Tibial nerve (tissue), 4 donors: ENCODE measurements at regions not wholly inside any gene's neighbourhood (a gene's known extent, or its start where the extent isn't known, plus 50 kb on each side); places are given as distances from the start of the nearest gene placed in this dataset.

Experiments
- DNase-seq, 2 donors: peaks; one replicate each; pipeline ENCODE4 v3.0.0-alpha.2; 2019; ENCODE audit warnings: low spot score in 2 of 2
- H3K27ac ChIP-seq, 4 donors: fragments of 200-600 bp; sonication (generic) in 3 of 4; one replicate each; pipeline ENCODE4 v1.5.1; 2017 to 2019; ENCODE audit warnings: mild to moderate bottlenecking in 1 of 4
- H3K27me3 ChIP-seq, 2 donors: fragments of 200-600 bp; sonication (generic) in 1 of 2; one replicate each; pipeline versions ENCODE4 v1.5.1 to v1.6.0; 2017 to 2019
- H3K36me3 ChIP-seq, 3 donors: fragments of 200-600 bp; sonication (generic); one replicate each; pipeline ENCODE4 v1.5.1; 2018 to 2019
- H3K4me1 ChIP-seq, 4 donors: fragments of 200-600 bp; sonication (generic) in 3 of 4; one replicate each; pipeline ENCODE4 v1.5.1; 2017 to 2019
- H3K4me3 ChIP-seq, 4 donors: fragments of 200-600 bp; sonication (generic) in 3 of 4; one replicate each; pipeline ENCODE4 v1.5.1; 2017 to 2019; ENCODE audit warnings: mild to moderate bottlenecking in 1 of 4, moderate library complexity in 1 of 4
- H3K9me3 ChIP-seq, 4 donors: fragments of 200-600 bp; sonication (generic) in 3 of 4; one replicate each; pipeline ENCODE4 v1.5.1; 2017 to 2019
- EP300 ChIP-seq, 2 donors: sonication (generic); formaldehyde crosslinking; IDR thresholded peaks; one replicate each; pipeline ENCODE4 v1.6.1; 2017; ENCODE audit warnings: antibody characterized with exemption in 2 of 2, mild to moderate bottlenecking in 1 of 2
- POLR2A ChIP-seq, 2 donors: fragments of 450-650 bp; IDR thresholded peaks; one replicate each; pipeline ENCODE4 v1.6.1; 2017; ENCODE audit warnings: antibody characterized with exemption in 2 of 2, mild to moderate bottlenecking in 2 of 2, moderate library complexity in 2 of 2
- WGBS, 2 donors: methylation state at CpG; one replicate each; pipeline ENCODE4 v1.1.5; 2018; 5-methylcytosine and 5-hydroxymethylcytosine counted together
- TF ChIP-seq, protein P1 (sequence below), 5 experiments: fragments of 200-600 bp in 3 of 5; fragments of 450-650 bp in 2 of 5; sonication (generic) in 3 of 5; IDR thresholded peaks; one replicate each; pipeline ENCODE4 v1.5.1; 2016 to 2019; ENCODE audit warnings: antibody characterized with exemption in 5 of 5, mild to moderate bottlenecking in 3 of 5, moderate library complexity in 2 of 5

GRCh38 chr16:6672507-6672906, 660.1 kb upstream of the RBFOX1 start:
- Histone ChIP-seq H3K4me1 (no peaks in the 10 kb centered on the region), H3K27ac (no peak overlapping the region), H3K27me3 (no peaks in the 10 kb centered on the region), H3K36me3 (no peaks in the 10 kb centered on the region), H3K4me3 (no peak overlapping the region), H3K9me3 (no peaks in the 10 kb centered on the region)
- TF ChIP-seq POLR2A (IDR thresholded peaks at IDR 0.05) (no peak), EP300 (IDR thresholded peaks at IDR 0.05) (no peak)
- TF ChIP-seq, protein P1, sequence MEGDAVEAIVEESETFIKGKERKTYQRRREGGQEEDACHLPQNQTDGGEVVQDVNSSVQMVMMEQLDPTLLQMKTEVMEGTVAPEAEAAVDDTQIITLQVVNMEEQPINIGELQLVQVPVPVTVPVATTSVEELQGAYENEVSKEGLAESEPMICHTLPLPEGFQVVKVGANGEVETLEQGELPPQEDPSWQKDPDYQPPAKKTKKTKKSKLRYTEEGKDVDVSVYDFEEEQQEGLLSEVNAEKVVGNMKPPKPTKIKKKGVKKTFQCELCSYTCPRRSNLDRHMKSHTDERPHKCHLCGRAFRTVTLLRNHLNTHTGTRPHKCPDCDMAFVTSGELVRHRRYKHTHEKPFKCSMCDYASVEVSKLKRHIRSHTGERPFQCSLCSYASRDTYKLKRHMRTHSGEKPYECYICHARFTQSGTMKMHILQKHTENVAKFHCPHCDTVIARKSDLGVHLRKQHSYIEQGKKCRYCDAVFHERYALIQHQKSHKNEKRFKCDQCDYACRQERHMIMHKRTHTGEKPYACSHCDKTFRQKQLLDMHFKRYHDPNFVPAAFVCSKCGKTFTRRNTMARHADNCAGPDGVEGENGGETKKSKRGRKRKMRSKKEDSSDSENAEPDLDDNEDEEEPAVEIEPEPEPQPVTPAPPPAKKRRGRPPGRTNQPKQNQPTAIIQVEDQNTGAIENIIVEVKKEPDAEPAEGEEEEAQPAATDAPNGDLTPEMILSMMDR (IDR thresholded peaks at IDR 0.05): no peak
- WGBS, 2 donors: 73 to 84% methylated on average over 2 of the region's 2 CpGs
- DNase-seq: no peak

- 79 to 81% methylated on average over 4 of the region's 4 CpGs for WGBS, 2 donors
- TF ChIP-seq, protein P1 (IDR thresholded peaks at IDR 0.05): no peak
- TF ChIP-seq POLR2A (IDR thresholded peaks at IDR 0.05): no peak
- no peaks in the 10 kb centered on the region for H3K4me1 ChIP-seq
- H3K4me3 ChIP-seq: no peak overlapping the region
- H3K27me3 ChIP-seq: no peaks in the 10 kb centered on the region
- H3K36me3 ChIP-seq: no peaks in the 10 kb centered on the region
- no peak for DNase-seq
- H3K27ac ChIP-seq: no peak overlapping the region
- H3K9me3 ChIP-seq: no peaks in the 10 kb centered on the region
Measured at GRCh38 chr16:6667393-6667792, 665.3 kb upstream of the RBFOX1 start.

DNA sequence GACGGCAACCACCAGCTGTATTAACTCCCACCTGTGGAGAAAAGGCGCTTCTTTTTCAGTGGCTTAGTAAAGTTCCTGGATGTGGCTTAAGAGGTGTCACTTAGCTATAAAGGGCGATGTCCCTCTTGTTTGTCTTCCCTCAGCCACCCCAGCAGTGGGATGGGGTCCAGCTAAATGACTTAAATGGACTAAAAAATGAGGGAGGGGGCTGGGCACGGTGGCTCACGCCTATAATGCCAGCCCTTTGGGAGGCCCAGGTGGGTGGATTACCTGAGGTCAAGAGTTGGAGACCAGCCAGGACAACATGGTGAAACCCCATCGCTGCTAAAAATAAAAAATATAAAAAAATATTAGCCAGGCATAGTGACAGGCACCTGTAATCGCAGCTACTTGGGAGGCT, 667.5 kb upstream of the RBFOX1 start:
- no peak overlapping the region for H3K27ac ChIP-seq
- H3K4me1 ChIP-seq: no peaks in the 10 kb centered on the region
- H3K9me3 ChIP-seq: no peaks in the 10 kb centered on the region
- TF ChIP-seq EP300 (IDR thresholded peaks at IDR 0.05) (no peak), POLR2A (IDR thresholded peaks at IDR 0.05) (no peak)
- TF ChIP-seq, protein P1 (IDR thresholded peaks at IDR 0.05): no peak
- H3K27me3 ChIP-seq: no peaks in the 10 kb centered on the region
- no peak for DNase-seq
- no peaks in the 10 kb centered on the region for H3K36me3 ChIP-seq
- H3K4me3 ChIP-seq: no peak overlapping the region
- 77 to 78% methylated on average over 7 of the region's 7 CpGs for WGBS, 2 donors

GRCh38 chr16:6663668-6664067, 669.0 kb upstream of the RBFOX1 start:
- TF ChIP-seq POLR2A (IDR thresholded peaks at IDR 0.05) (no peak), EP300 (IDR thresholded peaks at IDR 0.05) (no peak)
- H3K27ac ChIP-seq: no peak overlapping the region

GRCh38 chr16:6656760-6657159, 675.9 kb upstream of the RBFOX1 start:
- Histone ChIP-seq H3K4me3 (no peak overlapping the region), H3K36me3 (no peaks in the 10 kb centered on the region), H3K9me3 (no peaks in the 10 kb centered on the region), H3K27ac (no peak overlapping the region), H3K4me1 (no peaks in the 10 kb centered on the region), H3K27me3 (no peaks in the 10 kb centered on the region)
- DNase-seq: no peak
- TF ChIP-seq EP300 (IDR thresholded peaks at IDR 0.05) (no peak), POLR2A (IDR thresholded peaks at IDR 0.05) (no peak)
- TF ChIP-seq, protein P1 (IDR thresholded peaks at IDR 0.05): no peak

More at GRCh38 chr16:6663668-6664067, 669.0 kb upstream of the RBFOX1 start:
- 38 to 61% methylated on average over 2 of the region's 2 CpGs for WGBS, 2 donors
- no peak for DNase-seq
- Histone ChIP-seq H3K4me3 (no peak overlapping the region), H3K9me3 (no peaks in the 10 kb centered on the region), H3K36me3 (no peaks in the 10 kb centered on the region), H3K27me3 (no peaks in the 10 kb centered on the region), H3K4me1 (no peaks in the 10 kb centered on the region)

DNA sequence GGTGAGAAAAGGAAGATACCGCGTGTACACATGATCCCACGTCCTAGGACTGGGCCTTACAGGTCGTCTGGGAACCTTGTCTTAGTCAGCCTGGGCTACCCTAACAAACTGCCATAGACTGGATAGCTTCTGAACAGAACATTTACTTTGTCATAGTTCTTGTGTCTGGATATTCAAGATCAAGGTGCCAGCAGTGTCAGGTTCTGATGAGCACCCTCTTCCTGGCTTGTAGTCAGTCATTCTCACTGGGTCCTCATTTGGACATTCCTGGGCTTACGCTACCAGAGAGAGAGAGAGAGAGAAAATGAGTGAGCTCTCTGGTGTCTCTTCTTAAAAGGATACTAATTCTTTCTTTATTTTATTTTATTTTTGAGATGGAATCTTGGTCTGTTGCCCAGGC, 685.8 kb upstream of the RBFOX1 start:
- Histone ChIP-seq H3K27me3 (peaks cover 0 to 2% of the 10 kb centered on the region in 2 donors), H3K9me3 (no peaks in the 10 kb centered on the region), H3K4me1 (peaks cover 0 to 10% (median 0%) of the 10 kb centered on the region in 4 donors), H3K27ac (no peak overlapping the region), H3K4me3 (no peak overlapping the region), H3K36me3 (no peaks in the 10 kb centered on the region)
- 67 to 75% methylated on average over 5 of the region's 5 CpGs for WGBS, 2 donors
- DNase-seq: no peak
- TF ChIP-seq POLR2A (IDR thresholded peaks at IDR 0.05): no peak
- no peak for TF ChIP-seq EP300 (IDR thresholded peaks at IDR 0.05)
- TF ChIP-seq, protein P1 (IDR thresholded peaks at IDR 0.05): no peak
